Ovary (tissue), 7 donors: ENCODE measurements at regions not wholly inside any gene's neighbourhood (a gene's known extent, or its start where the extent isn't known, plus 50 kb on each side); places are given as distances from the start of the nearest gene placed in this dataset.

Source experiments
- DNase-seq, 5 donors: peaks; one replicate each; pipeline ENCODE4 v3.0.0-alpha.2; 2019 to 2020
- H3K27ac ChIP-seq, 2 donors: fragments of 200-600 bp; one replicate each; pipeline versions ENCODE4 v1.5.1 to v1.8.0; 2019 to 2022
- H3K27me3 ChIP-seq: fragments of 200-600 bp; one replicate; pipeline ENCODE4 v1.8.0; 2022
- H3K36me3 ChIP-seq: fragments of 200-600 bp; sonication (generic); one replicate; pipeline ENCODE4 v1.5.1; 2019
- H3K4me1 ChIP-seq: one replicate; pipeline ENCODE4 v1.8.1; 2013; ENCODE audit warnings: mild to moderate bottlenecking, moderate library complexity; ENCODE audit not compliant: insufficient read depth
- H3K4me3 ChIP-seq: fragments of 200-600 bp; sonication (generic); one replicate; pipeline ENCODE4 v1.5.1; 2017
- H3K9me3 ChIP-seq, 2 donors: fragments of 200-600 bp in 1 of 2; sonication (generic) in 1 of 2; one replicate each; pipeline versions ENCODE4 v1.5.1 to v1.8.1; 2013 to 2019; ENCODE audit warnings: mild to moderate bottlenecking in 1 of 2, moderate library complexity in 1 of 2
- EP300 ChIP-seq: sonication (generic); formaldehyde crosslinking; IDR thresholded peaks from one replicate; pipeline ENCODE4 v1.6.1; 2017; ENCODE audit warnings: antibody characterized with exemption
- POLR2A ChIP-seq: fragments of 450-650 bp; IDR thresholded peaks from one replicate; pipeline ENCODE4 v1.6.1; 2017; ENCODE audit warnings: antibody characterized with exemption, mild to moderate bottlenecking, moderate library complexity
- whole genome bisulfite sequencing, 3 donors: extraction: QIAGEN DNeasy Blood & Tissue Kit in 1 of 3; methylation state at CpG; one replicate each; pipeline versions ENCODE4 v1.1.5 to v1.1.7; 2013 to 2017; 5-methylcytosine and 5-hydroxymethylcytosine counted together
- intact Hi-C, 4 donors: fragments of 100-400 bp; cut with DNase I; formaldehyde crosslinking; loops; one replicate each; pipeline versions ENCODE4 v1.11.0 to v1.15.1; 2022 to 2023
- TF ChIP-seq, protein P1 (sequence below), 3 donors: fragments of 450-650 bp in 2 of 3; fragments of 200-600 bp in 1 of 3; IDR thresholded peaks; one replicate each; pipeline versions ENCODE4 v1.5.1 to v1.8.0; 2016 to 2022; ENCODE audit warnings: antibody characterized with exemption in 3 of 3, mild to moderate bottlenecking in 1 of 3
- donor health status: DM: no; HTN: no; CAD: no; lungs with moderate emphysema.
- donor health status: DM: no; HTN: no; CAD: no.
- donor health status: Bipolar disorder and iron deficiency.
- donor health status: DM: no; HTN: no; CAD: no.
- donor health status: DM: yes; HTN: yes; CAD: no.

DNA sequence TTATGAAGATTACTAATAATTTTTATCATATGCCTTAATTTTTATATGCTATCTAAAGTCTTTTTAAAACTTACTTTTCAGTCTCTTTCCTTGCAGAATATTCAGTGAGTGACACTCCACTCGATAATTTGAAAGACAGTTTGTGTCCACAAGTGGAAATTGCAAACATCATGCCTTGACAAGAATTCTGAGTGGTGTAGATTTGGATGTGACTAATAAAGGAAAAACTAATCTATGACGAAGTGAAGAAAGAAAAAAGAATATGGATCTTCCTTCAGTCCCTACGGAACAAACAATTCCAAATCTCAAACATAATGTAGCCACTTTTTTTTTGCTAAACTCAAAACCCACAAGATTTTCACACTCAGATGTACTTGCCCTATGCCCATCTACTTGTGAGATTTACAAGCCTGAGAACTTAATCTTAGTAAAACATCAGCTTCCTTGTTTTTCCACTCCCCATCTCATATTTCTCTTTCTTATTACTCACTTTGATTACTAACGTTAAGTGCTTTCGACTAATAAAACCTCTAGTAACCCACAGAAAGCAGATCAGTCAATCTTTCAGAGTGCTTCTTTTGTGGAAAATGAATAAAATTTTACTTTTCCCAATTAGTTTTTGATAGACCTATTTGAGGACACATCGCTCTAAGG is 1155.8 kb downstream of the GRIK2 start:
- Histone ChIP-seq H3K9me3 (no peaks in the 10 kb centered on the region), H3K27me3 (no peaks in the 10 kb centered on the region), H3K4me1 (no peaks in the 10 kb centered on the region), H3K4me3 (no peak overlapping the region), H3K36me3 (no peaks in the 10 kb centered on the region), H3K27ac (no peak overlapping the region)
- TF ChIP-seq EP300 (no peak), POLR2A (no peak)
- TF ChIP-seq, protein P1, sequence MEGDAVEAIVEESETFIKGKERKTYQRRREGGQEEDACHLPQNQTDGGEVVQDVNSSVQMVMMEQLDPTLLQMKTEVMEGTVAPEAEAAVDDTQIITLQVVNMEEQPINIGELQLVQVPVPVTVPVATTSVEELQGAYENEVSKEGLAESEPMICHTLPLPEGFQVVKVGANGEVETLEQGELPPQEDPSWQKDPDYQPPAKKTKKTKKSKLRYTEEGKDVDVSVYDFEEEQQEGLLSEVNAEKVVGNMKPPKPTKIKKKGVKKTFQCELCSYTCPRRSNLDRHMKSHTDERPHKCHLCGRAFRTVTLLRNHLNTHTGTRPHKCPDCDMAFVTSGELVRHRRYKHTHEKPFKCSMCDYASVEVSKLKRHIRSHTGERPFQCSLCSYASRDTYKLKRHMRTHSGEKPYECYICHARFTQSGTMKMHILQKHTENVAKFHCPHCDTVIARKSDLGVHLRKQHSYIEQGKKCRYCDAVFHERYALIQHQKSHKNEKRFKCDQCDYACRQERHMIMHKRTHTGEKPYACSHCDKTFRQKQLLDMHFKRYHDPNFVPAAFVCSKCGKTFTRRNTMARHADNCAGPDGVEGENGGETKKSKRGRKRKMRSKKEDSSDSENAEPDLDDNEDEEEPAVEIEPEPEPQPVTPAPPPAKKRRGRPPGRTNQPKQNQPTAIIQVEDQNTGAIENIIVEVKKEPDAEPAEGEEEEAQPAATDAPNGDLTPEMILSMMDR (IDR thresholded peaks at IDR 0.05) = no peak
- DNase-seq = no peak
- 57 to 65% (median 64%) methylated on average over 6 of the region's 6 CpGs for WGBS, 3 donors
- intact Hi-C loops = no loop called here

DNA sequence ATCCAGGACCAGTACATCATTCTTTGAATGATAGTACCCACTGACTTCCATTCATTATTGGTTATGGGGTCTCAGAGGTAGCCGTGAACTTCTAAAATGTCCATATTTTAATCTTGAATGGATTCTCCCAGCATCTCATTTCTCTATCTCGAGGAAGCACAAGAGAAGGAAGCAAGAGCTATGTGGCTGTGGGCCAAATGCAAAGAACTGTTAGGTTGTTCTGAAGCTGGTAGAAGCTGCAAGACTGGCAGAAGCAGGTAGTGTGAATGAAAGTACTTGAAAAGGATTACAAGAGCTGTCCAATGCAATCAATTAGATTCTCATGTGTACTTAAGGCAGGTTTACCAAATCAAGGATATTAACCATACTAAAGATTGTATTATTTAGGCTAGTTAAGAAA is 1131.8 kb downstream of the GRIK2 start:
- DNase-seq = no peak
- Histone ChIP-seq H3K36me3 (no peaks in the 10 kb centered on the region), H3K27ac (no peak overlapping the region), H3K4me3 (no peak overlapping the region), H3K4me1 (no peaks in the 10 kb centered on the region), H3K9me3 (no peaks in the 10 kb centered on the region), H3K27me3 (no peaks in the 10 kb centered on the region)
- intact Hi-C loops = no loop called here
- WGBS, 3 donors = 63 to 78% (median 70%) methylated on average over 2 of the region's 2 CpGs
- TF ChIP-seq POLR2A = no peak
- no peak for TF ChIP-seq EP300
- TF ChIP-seq, protein P1 (IDR thresholded peaks at IDR 0.05) = no peak

DNA sequence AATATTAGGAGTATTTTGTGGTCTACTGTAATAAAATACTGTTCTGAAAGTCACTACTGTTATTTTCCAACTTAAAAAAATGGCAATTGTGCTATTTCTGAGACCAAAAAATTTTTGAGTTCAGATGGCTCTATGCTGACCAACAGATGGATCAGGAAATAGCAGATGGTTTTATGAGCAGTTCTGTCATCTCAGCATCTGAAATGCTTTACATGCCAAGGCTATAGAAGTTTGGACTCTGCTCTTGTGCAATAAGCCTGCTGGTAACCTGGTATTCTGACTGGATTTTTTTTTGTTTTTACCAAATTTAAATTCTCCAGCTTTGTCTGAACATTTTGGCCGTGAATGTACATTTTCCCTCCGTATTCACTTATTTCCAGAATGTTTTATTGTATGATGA is 1127.5 kb downstream of the GRIK2 start:
- no peak overlapping the region for H3K4me3 ChIP-seq

DNA sequence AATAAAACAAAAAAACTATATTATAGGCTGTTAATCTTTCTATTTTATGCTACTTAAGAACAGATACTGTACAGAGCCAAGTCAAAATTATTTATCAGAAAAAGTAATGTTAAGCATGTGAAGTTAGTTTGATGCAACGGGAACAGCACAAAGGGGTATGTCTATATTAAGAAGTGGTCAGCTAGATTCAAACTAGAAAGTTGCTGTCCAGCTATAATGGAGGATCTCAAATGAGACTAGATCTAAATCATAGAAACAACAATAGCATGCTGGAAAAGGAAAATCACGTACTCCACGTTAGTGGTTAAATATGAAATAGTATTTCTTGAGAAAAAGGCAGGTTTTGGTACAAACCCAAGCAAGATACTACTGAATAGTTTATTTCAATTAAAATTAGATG is 1124.0 kb downstream of the GRIK2 start:
- no peak overlapping the region for H3K27ac ChIP-seq
- no peak overlapping the region for H3K4me3 ChIP-seq
- 70 to 78% (median 73%) methylated on average over 3 of the region's 3 CpGs for WGBS, 3 donors
- H3K36me3 ChIP-seq = no peaks in the 10 kb centered on the region
- DNase-seq = no peak
- no peaks in the 10 kb centered on the region for H3K4me1 ChIP-seq
- intact Hi-C loops = no loop called here
- no peaks in the 10 kb centered on the region for H3K9me3 ChIP-seq
- H3K27me3 ChIP-seq = no peaks in the 10 kb centered on the region
- TF ChIP-seq, protein P1 (IDR thresholded peaks at IDR 0.05) = no peak
- TF ChIP-seq POLR2A (no peak), EP300 (no peak)

More for the DNA sequence above, 1127.5 kb downstream of the GRIK2 start:
- no peak for DNase-seq
- no peaks in the 10 kb centered on the region for H3K9me3 ChIP-seq
- H3K27me3 ChIP-seq = no peaks in the 10 kb centered on the region
- H3K27ac ChIP-seq = no peak overlapping the region
- intact Hi-C loops = no loop called here
- no peaks in the 10 kb centered on the region for H3K36me3 ChIP-seq
- 45 to 67% (median 62%) methylated on average over 2 of the region's 2 CpGs for WGBS, 3 donors
- no peaks in the 10 kb centered on the region for H3K4me1 ChIP-seq
- no peak for TF ChIP-seq EP300
- no peak for TF ChIP-seq POLR2A
- TF ChIP-seq, protein P1 (IDR thresholded peaks at IDR 0.05) = no peak
